Chondrocyte (in vitro differentiated cells): ENCODE measurements at regions not wholly inside any gene's neighbourhood (a gene's known extent, or its start where the extent isn't known, plus 50 kb on each side); places are given as distances from the start of the nearest gene placed in this dataset.

Experiments used
- DNase-seq: peaks from one replicate; pipeline ENCODE4 v3.0.0; 2021; ENCODE audit warnings: mixed read lengths, low spot score
- H3K27ac Mint-ChIP-seq: one replicate; pipeline ENCODE4 v1.8.0; 2021; ENCODE audit warnings: mild to moderate bottlenecking, moderate library complexity, mixed read lengths; ENCODE audit not compliant: unreplicated experiment
- H3K27me3 Mint-ChIP-seq: 2 replicates; pipeline ENCODE4 v1.8.0; 2021; ENCODE audit warnings: low read depth, mixed read lengths
- H3K36me3 Mint-ChIP-seq: 2 replicates; pipeline ENCODE4 v1.8.0; 2021; ENCODE audit warnings: low read depth, mixed read lengths
- H3K4me1 Mint-ChIP-seq: 2 replicates; pipeline ENCODE4 v1.8.0; 2021; ENCODE audit warnings: low read depth, mild to moderate bottlenecking, mixed read lengths
- H3K4me3 Mint-ChIP-seq: one replicate; pipeline ENCODE4 v1.8.0; 2021; ENCODE audit warnings: mild to moderate bottlenecking, moderate library complexity, mixed read lengths; ENCODE audit not compliant: unreplicated experiment
- H3K9me3 Mint-ChIP-seq: 2 replicates; pipeline ENCODE4 v1.8.0; 2021; ENCODE audit warnings: low read depth, mixed read lengths
- TF ChIP-seq, protein P1 (sequence below): fragments of 200-600 bp; sonication (generic); IDR thresholded peaks from 2 replicates; pipeline ENCODE4 v1.5.0; 2021; ENCODE audit warnings: antibody characterized with exemption, mild to moderate bottlenecking, moderate library complexity

- Mint-ChIP-seq H3K36me3 (no peaks in the 10 kb centered on the region), H3K9me3 (peaks cover 3% of the 10 kb centered on the region), H3K27me3 (no peaks in the 10 kb centered on the region), H3K27ac (no peak overlapping the region), H3K4me3 (no peak overlapping the region), H3K4me1 (peaks cover 25% of the 10 kb centered on the region)
- DNase-seq: no peak
- TF ChIP-seq, protein P1, sequence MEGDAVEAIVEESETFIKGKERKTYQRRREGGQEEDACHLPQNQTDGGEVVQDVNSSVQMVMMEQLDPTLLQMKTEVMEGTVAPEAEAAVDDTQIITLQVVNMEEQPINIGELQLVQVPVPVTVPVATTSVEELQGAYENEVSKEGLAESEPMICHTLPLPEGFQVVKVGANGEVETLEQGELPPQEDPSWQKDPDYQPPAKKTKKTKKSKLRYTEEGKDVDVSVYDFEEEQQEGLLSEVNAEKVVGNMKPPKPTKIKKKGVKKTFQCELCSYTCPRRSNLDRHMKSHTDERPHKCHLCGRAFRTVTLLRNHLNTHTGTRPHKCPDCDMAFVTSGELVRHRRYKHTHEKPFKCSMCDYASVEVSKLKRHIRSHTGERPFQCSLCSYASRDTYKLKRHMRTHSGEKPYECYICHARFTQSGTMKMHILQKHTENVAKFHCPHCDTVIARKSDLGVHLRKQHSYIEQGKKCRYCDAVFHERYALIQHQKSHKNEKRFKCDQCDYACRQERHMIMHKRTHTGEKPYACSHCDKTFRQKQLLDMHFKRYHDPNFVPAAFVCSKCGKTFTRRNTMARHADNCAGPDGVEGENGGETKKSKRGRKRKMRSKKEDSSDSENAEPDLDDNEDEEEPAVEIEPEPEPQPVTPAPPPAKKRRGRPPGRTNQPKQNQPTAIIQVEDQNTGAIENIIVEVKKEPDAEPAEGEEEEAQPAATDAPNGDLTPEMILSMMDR: no peak
Observed at GRCh38 chr5:89374818-89375521, 492.0 kb upstream of the MEF2C start.

- Mint-ChIP-seq H3K4me3 (no peak overlapping the region), H3K27me3 (no peaks in the 10 kb centered on the region), H3K36me3 (no peaks in the 10 kb centered on the region), H3K9me3 (peaks cover 4% of the 10 kb centered on the region), H3K4me1 (peaks cover 29% of the 10 kb centered on the region), H3K27ac (no peak overlapping the region)
- DNase-seq: no peak
- TF ChIP-seq, protein P1: no peak
Observed at GRCh38 chr5:89374144-89374784, 491.3 kb upstream of the MEF2C start.

- no peak overlapping the region for H3K27ac Mint-ChIP-seq
- H3K27me3 Mint-ChIP-seq: no peaks in the 10 kb centered on the region
- no peak overlapping the region for H3K4me3 Mint-ChIP-seq
- no peak for DNase-seq
- peaks cover 25% of the 10 kb centered on the region for H3K4me1 Mint-ChIP-seq
- TF ChIP-seq, protein P1: no peak
- H3K36me3 Mint-ChIP-seq: no peaks in the 10 kb centered on the region
- H3K9me3 Mint-ChIP-seq: peaks cover 4% of the 10 kb centered on the region
Observed at GRCh38 chr5:89372176-89372575, 489.2 kb upstream of the MEF2C start.

DNA sequence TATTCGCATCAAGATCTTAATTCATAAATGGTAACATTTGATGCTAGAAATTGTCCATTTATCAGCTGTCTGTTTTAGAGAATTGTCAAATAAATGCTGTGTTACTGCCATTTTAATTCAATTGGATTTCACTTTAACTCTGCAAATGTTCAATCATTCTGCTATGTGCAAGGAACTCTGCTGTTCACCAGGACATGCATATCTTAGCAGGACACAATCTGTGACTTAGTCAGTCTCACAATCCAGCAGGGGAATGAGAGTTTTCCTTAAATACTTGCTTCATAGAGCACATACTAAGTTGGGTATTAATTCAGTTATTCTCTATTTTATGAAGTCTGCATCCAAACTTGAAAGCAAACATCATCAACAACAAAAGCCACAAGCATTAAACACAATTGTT is 488.7 kb upstream of the MEF2C start:
- DNase-seq: no peak
- Mint-ChIP-seq H3K4me3 (no peak overlapping the region), H3K27ac (no peak overlapping the region), H3K27me3 (no peaks in the 10 kb centered on the region), H3K36me3 (no peaks in the 10 kb centered on the region), H3K9me3 (peaks cover 4% of the 10 kb centered on the region), H3K4me1 (peaks cover 25% of the 10 kb centered on the region)
- TF ChIP-seq, protein P1: no peak

GRCh38 chr5:89359046-89359445 is 476.1 kb upstream of the MEF2C start:
- TF ChIP-seq, protein P1: no peak
- no peak overlapping the region for H3K27ac Mint-ChIP-seq
- no peak overlapping the region for H3K4me3 Mint-ChIP-seq
- no peaks in the 10 kb centered on the region for H3K4me1 Mint-ChIP-seq
- peaks cover 4% of the 10 kb centered on the region for H3K9me3 Mint-ChIP-seq
- DNase-seq: no peak
- H3K27me3 Mint-ChIP-seq: no peaks in the 10 kb centered on the region
- no peaks in the 10 kb centered on the region for H3K36me3 Mint-ChIP-seq
